Activated T-cell treated with anti-CD3 and anti-CD28 coated beads, Interleukin-2, amount 50 U/mL, for 72 hours (primary cell): ENCODE measurements at regions not wholly inside any gene's neighbourhood (a gene's known extent, or its start where the extent isn't known, plus 50 kb on each side); places are given as distances from the start of the nearest gene placed in this dataset.

Source experiments
- ATAC-seq, 2 donors: fragments of 150-1000 bp; cut with Tn5 transposase; replicated peaks in 1 of 2; 2 replicates each; pipeline ENCODE4 v1.10.0; 2021; ENCODE audit warnings: moderate library complexity in 2 of 2, mild to moderate bottlenecking in 1 of 2
- DNase-seq, 2 donors: peaks; one replicate each; pipeline ENCODE4 v3.0.0; 2021 to 2022; ENCODE audit warnings: mixed read lengths in 1 of 2
- H3K27ac Mint-ChIP-seq: one replicate; pipeline ENCODE4 v1.8.0; 2022; ENCODE audit warnings: mild to moderate bottlenecking, moderate library complexity, mixed read lengths
- H3K27me3 Mint-ChIP-seq: one replicate; pipeline ENCODE4 v1.8.0; 2022; ENCODE audit warnings: low read depth, mixed read lengths
- H3K36me3 Mint-ChIP-seq, 2 donors: one replicate each; pipeline ENCODE4 v1.8.0; 2022; ENCODE audit warnings: mixed read lengths in 2 of 2, mild to moderate bottlenecking in 1 of 2; ENCODE audit not compliant: insufficient read depth in 2 of 2
- H3K4me1 Mint-ChIP-seq: one replicate; pipeline ENCODE4 v1.8.0; 2022; ENCODE audit warnings: low read depth, mixed read lengths
- H3K4me3 Mint-ChIP-seq, 2 donors: one replicate each; pipeline ENCODE4 v1.8.0; 2022; ENCODE audit warnings: mild to moderate bottlenecking in 2 of 2, mixed read lengths in 2 of 2, moderate library complexity in 2 of 2
- H3K9me3 Mint-ChIP-seq, 2 donors: one replicate each; pipeline ENCODE4 v1.8.0; 2022; ENCODE audit warnings: mixed read lengths in 2 of 2

DNA sequence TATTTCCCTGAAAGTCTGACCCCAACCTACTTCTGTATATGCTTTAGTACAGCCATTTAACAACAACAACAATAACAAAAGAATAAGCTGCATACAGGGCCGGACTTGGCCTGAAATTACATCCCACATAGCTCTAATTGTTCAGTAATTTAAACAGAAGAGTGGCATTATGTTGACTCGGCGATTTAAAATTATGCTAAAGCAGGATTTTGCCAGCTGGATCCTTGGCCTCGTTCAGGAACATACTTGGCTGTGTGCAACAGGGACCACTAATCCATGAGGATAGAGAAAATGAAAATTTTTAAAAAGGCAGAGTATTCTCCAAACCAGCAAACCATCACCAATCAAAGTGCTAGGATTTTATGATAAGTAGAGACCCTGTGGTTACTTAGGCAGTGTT lies 433.1 kb upstream of the RBMS3 start:
- Mint-ChIP-seq H3K36me3 (peaks cover 0 to 2% of the 10 kb centered on the region in 2 donors), H3K4me1 (no peaks in the 10 kb centered on the region), H3K27ac (no peak overlapping the region), H3K4me3 (no peak overlapping the region), H3K9me3 (peaks cover 1 to 2% of the 10 kb centered on the region in 2 donors), H3K27me3 (peaks cover 13% of the 10 kb centered on the region)
- no peak for DNase-seq
- no peak for ATAC-seq

DNA sequence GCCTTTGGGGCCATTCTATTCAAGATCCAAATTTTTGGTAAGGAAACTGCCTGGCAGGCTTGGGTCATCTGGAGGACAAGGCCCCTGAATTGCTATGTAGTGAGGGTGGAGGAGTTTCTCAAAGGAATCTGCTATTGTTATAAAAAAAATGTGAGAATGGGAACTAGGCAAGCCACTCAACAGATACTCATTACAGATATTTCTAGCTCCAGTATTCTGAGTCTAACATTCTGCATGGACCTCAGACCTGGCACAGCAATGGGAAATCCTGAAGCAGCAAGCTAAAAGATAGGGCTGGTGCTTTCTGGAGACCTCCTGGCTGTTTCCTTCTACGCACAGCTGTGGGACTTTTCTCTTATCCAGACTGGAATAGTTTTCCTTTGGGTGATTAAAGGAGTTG lies 430.7 kb upstream of the RBMS3 start:
- Mint-ChIP-seq H3K27ac (no peak overlapping the region), H3K36me3 (peaks cover 0 to 1% of the 10 kb centered on the region in 2 donors), H3K4me1 (no peaks in the 10 kb centered on the region), H3K27me3 (peaks cover 4% of the 10 kb centered on the region), H3K9me3 (peaks cover 0 to 1% of the 10 kb centered on the region in 2 donors), H3K4me3 (no peak overlapping the region)
- ATAC-seq (no peak), DNase-seq (no peak)

DNA sequence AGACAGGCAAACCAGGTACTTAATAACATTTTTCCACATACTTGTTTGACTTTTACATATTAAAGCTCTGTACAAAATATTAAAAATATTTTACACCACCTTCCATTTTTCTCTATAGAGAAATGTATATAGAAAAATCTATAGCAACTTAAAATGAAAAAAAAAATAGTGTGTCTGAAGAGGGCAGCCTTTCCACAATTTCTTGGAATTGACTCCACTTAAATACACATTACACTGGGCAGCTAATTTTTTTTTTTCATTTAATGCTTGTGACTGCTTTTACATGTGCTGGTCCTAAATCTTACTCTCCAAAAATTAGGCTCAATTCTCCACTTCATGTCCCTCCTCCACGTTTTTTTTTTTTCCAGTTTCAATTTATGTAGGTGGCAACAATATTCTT lies 427.0 kb upstream of the RBMS3 start:
- H3K4me1 Mint-ChIP-seq, result no peaks in the 10 kb centered on the region
- no peak overlapping the region for H3K27ac Mint-ChIP-seq
- H3K9me3 Mint-ChIP-seq, result no peaks in the 10 kb centered on the region
- H3K4me3 Mint-ChIP-seq, result no peak overlapping the region
- no peaks in the 10 kb centered on the region for H3K36me3 Mint-ChIP-seq
- DNase-seq (no peak), ATAC-seq (no peak)
- H3K27me3 Mint-ChIP-seq, result peaks cover 5% of the 10 kb centered on the region

DNA sequence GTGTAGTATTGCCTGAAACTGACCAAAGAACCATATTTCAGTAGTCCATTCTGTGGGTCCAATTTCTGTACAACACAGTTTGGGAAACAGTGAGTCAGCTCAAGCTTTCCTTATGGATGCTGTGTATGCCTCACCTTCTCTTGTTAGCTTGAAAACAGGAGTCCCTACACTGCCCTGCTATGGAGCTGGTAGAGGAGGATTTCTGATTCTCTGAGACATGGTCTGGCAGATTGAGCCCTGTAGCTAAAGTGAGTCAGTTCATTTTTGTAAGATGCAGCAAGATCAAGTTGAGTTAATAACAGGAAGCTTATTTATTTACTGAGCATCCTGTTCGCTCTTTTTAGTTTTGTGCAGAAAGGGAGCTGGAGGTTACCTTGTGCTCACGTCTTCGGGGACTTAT lies 424.1 kb upstream of the RBMS3 start:
- ATAC-seq, result no peak
- Mint-ChIP-seq H3K4me1 (no peaks in the 10 kb centered on the region), H3K27ac (no peak overlapping the region), H3K9me3 (no peaks in the 10 kb centered on the region), H3K36me3 (no peaks in the 10 kb centered on the region), H3K4me3 (no peak overlapping the region), H3K27me3 (peaks cover 24% of the 10 kb centered on the region)
- DNase-seq, result no peak

DNA sequence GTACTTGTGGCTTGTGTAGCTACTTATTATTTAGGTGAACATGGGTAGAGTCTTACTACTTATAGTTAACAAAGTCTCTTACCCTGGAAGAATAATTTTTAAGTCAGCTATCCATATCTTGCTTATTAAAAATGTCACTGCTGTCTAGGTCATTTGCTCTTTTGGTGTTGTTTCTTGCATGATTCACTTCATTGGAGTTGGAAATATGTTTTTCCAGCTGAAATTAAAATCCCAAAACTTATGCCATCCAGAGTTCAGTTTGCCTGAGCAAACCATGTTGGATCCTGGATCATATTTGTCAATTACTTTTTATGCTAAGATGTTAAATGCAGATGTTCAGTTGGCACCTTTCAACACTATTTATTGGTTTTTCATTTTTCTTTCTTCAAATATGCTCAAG lies 421.0 kb upstream of the RBMS3 start:
- Mint-ChIP-seq H3K4me3 (no peak overlapping the region), H3K4me1 (no peaks in the 10 kb centered on the region), H3K36me3 (no peaks in the 10 kb centered on the region), H3K27ac (no peak overlapping the region), H3K9me3 (peaks cover 0 to 2% of the 10 kb centered on the region in 2 donors), H3K27me3 (peaks cover 24% of the 10 kb centered on the region)
- ATAC-seq (no peak), DNase-seq (no peak)

DNA sequence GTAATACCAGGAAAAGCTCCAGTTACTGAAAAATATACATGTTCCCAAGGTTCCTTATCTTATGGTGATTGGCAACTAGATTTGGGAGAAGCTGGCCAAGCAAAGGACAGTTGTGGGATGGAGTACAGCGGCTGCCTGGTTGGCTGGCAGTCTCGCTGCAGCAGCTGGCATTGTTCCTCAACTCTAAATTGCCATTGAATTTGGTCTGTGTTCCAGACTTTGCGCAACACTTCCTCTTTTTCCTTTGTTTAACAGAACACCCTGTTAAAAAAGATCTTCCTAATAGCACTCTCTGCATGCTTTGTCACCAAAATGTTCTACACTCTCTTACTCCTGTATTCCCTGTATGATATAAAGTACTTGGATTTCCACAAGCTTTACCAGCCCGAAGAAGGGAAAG lies 420.6 kb upstream of the RBMS3 start:
- H3K9me3 Mint-ChIP-seq, result peaks cover 0 to 2% of the 10 kb centered on the region in 2 donors
- peaks cover 24% of the 10 kb centered on the region for H3K27me3 Mint-ChIP-seq

DNA sequence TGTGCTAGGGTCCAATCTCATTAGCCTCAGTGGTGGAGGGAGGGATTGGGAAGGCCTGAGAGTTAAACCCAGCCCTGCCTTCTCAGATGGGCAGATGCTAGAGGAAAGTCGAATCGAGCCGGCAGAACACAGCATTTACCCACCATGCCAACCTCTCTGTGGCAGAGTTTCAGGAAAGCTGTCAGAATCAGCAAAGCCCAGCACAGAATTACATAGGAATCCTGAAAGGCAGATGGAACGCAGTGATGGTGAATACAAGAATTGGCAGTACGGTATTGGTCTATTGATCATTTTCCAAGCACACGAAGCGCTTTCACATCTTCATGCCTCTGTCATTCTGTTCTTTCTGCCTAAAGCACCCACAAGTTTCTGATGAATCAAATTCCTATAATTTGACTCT lies 417.7 kb upstream of the RBMS3 start:
- no peak for ATAC-seq
- Mint-ChIP-seq H3K27ac (no peak overlapping the region), H3K9me3 (peaks cover 0 to 2% of the 10 kb centered on the region in 2 donors), H3K4me1 (no peaks in the 10 kb centered on the region), H3K27me3 (peaks cover 24% of the 10 kb centered on the region), H3K36me3 (no peaks in the 10 kb centered on the region), H3K4me3 (no peak overlapping the region)
- DNase-seq, result no peak

More for the DNA sequence above, 420.6 kb upstream of the RBMS3 start:
- ATAC-seq (no peak), DNase-seq (no peak)
- Mint-ChIP-seq H3K36me3 (no peaks in the 10 kb centered on the region), H3K27ac (no peak overlapping the region), H3K4me3 (no peak overlapping the region), H3K4me1 (no peaks in the 10 kb centered on the region)

DNA sequence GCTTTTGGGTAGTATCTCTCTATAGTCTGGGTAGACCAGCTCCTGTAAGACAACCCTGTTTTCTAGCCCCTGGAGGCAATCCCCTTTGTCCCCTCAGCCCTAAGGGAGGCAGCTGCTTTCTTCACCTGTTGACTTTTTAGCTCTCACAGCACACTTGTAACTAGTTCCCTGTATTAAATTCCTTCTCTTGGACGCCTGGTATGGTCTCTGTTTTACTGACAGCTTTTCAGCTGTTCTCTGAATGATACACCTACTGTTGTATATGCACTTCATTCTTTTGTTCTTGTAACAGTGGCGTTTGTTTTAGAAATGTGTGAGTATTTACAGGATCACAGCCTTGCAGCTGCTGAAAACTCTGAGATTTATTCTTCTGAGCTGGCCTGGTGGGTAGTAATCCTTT lies 413.0 kb upstream of the RBMS3 start:
- peaks cover 0 to 3% of the 10 kb centered on the region in 2 donors for H3K9me3 Mint-ChIP-seq
- no peak for ATAC-seq
- DNase-seq, result no peak
- no peaks in the 10 kb centered on the region for H3K27me3 Mint-ChIP-seq
- H3K4me1 Mint-ChIP-seq, result no peaks in the 10 kb centered on the region
- no peaks in the 10 kb centered on the region for H3K36me3 Mint-ChIP-seq
- H3K4me3 Mint-ChIP-seq, result no peak overlapping the region
- no peak overlapping the region for H3K27ac Mint-ChIP-seq

DNA sequence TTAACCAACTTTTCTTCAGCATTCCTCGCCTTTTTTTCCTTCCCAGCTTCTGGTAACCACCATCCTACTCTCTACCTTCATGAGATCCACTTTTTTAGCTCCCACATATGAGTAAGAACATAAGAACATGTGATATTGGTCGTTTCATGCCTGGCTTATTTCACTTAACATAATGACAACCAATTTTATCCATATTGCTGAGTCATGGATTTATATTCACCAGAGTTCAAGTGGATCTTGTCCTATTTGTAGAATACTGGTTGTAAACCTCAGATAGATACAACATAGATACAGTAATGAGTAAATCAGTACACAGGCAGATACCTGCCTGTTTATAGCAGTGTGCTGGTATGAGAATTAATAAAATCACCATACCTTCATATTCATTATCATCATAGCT lies 412.0 kb upstream of the RBMS3 start:
- Mint-ChIP-seq H3K4me1 (no peaks in the 10 kb centered on the region), H3K9me3 (peaks cover 2 to 5% of the 10 kb centered on the region in 2 donors), H3K27me3 (no peaks in the 10 kb centered on the region), H3K27ac (no peak overlapping the region), H3K4me3 (no peak overlapping the region), H3K36me3 (no peaks in the 10 kb centered on the region)
- no peak for DNase-seq
- ATAC-seq, result no peak

DNA sequence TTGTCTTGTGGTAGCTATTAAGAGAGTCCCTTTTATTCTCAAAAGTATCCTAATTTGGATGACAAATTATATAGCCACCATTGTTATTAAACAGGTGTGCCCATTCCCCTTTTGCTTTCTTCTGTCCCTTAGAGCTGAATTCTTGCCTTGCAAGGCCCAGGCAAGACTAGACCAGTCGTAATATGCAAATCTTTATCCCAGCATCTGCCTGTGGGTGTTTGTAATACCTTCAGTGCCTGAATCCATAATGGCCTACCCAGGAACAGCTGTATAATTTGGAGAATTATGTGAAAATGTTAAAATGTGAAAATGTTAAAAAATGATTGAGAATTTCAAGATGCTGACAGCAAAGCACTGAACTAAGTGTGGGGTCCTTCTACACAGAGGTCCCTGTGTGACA lies 403.0 kb upstream of the RBMS3 start:
- no peak overlapping the region for H3K27ac Mint-ChIP-seq
- H3K9me3 Mint-ChIP-seq, result peaks cover 3 to 16% of the 10 kb centered on the region in 2 donors
- ATAC-seq (no peak), DNase-seq (no peak)
- no peaks in the 10 kb centered on the region for H3K36me3 Mint-ChIP-seq
- no peak overlapping the region for H3K4me3 Mint-ChIP-seq
- H3K4me1 Mint-ChIP-seq, result no peaks in the 10 kb centered on the region
- H3K27me3 Mint-ChIP-seq, result peaks cover 5% of the 10 kb centered on the region

DNA sequence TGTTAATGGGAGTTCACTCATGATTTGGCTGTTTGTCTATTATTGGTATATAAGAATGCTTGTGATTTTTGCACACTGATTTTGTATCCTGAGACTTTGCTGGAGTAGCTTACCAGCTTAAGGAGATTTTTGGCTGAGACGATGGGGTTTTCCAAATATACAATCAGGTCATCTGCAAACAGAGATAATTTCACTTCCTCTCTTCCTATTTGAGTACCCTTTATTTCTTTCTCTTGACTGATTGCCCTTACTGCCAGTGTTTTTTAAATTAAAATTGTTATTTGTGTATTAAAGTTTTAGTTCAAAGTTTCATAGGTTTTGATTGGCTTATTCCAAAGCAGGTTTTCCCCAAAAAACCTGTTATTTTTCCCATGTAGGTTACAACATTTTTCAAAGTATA lies 390.5 kb upstream of the RBMS3 start:
- H3K36me3 Mint-ChIP-seq, result no peaks in the 10 kb centered on the region
- H3K9me3 Mint-ChIP-seq, result peaks cover 0 to 2% of the 10 kb centered on the region in 2 donors
- DNase-seq (no peak), ATAC-seq (no peak)
- no peak overlapping the region for H3K27ac Mint-ChIP-seq
- H3K27me3 Mint-ChIP-seq, result peaks cover 28% of the 10 kb centered on the region
- H3K4me1 Mint-ChIP-seq, result no peaks in the 10 kb centered on the region
- H3K4me3 Mint-ChIP-seq, result no peak overlapping the region

DNA sequence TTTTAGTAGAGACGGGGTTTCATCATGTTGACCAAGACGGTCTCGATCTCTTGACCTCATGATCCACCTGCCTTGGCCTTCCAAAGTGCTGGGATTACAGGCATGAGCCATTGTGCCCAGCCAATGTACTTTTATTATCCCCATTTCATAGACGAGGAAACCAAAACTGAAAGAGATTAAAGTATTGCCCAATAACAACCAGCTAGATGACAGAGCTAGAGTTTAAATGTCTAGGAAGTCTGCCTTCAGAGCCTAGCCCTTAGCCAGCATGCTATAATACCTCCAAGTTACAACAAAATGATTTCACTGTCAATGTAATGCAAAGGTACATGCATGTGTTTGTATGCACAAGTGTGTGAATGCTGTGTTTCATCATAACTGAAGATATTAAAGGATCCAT lies 389.4 kb upstream of the RBMS3 start:
- DNase-seq (no peak), ATAC-seq (no peak)
- Mint-ChIP-seq H3K4me3 (no peak overlapping the region), H3K27ac (no peak overlapping the region), H3K9me3 (peaks cover 0 to 2% of the 10 kb centered on the region in 2 donors), H3K4me1 (no peaks in the 10 kb centered on the region), H3K36me3 (no peaks in the 10 kb centered on the region), H3K27me3 (peaks cover 27% of the 10 kb centered on the region)

DNA sequence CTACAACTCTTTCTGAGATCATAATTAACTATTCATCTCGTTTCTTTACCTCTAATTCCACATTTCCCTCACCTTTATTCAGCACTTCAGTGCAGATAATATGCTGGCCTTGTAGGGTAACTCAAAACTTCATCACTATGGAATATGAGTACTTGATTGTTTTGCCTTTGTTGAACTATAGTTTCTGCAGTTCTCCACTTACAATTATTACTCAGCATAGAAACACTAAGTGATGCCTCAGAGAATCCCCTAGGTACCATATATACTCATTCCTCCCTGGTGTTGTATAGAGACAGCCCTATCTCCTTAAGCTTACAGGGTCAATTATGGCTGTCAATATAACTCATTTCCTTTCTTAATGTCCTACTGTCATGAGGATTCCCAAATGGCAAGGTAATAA lies 380.6 kb upstream of the RBMS3 start:
- Mint-ChIP-seq H3K9me3 (peaks cover 3 to 9% of the 10 kb centered on the region in 2 donors), H3K27me3 (no peaks in the 10 kb centered on the region), H3K4me1 (no peaks in the 10 kb centered on the region), H3K36me3 (no peaks in the 10 kb centered on the region), H3K4me3 (no peak overlapping the region), H3K27ac (no peak overlapping the region)
- ATAC-seq (no peak), DNase-seq (no peak)

DNA sequence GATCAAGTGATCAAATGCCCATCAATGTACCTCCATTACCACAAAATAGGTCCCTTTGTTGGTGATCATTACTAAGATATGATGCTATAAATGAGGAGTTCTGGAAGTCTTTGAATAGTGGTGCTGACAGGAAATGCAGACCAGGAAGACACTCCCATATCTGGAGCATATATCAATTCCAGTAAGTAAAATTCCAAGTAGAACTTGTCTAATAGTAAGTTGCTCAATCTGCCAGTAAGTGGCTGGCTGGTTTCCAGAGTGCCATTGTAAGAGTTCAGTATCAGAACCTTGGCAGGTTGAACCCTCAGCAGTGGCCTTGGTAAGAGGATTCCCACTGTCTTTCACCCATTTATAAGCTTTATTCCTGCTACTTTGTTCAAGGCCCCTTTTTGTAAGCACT lies 379.9 kb upstream of the RBMS3 start:
- Mint-ChIP-seq H3K4me1 (no peaks in the 10 kb centered on the region), H3K36me3 (no peaks in the 10 kb centered on the region), H3K9me3 (peaks cover 3 to 9% of the 10 kb centered on the region in 2 donors), H3K4me3 (no peak overlapping the region), H3K27ac (no peak overlapping the region), H3K27me3 (no peaks in the 10 kb centered on the region)
- no peak for DNase-seq
- ATAC-seq, result no peak
